Right ventricle myocardium inferior (tissue), 1 donor: ENCODE measurements at regions not wholly inside any gene's neighbourhood (a gene's known extent, or its start where the extent isn't known, plus 50 kb on each side); places are given as distances from the start of the nearest gene placed in this dataset.

Experiments used
- ATAC-seq: fragments of 200-7000 bp; cut with Tn5 transposase; one replicate; pipeline ENCODE4 v1.9.1; 2020; ENCODE audit warnings: mild to moderate bottlenecking, moderate library complexity
- DNase-seq: peaks from one replicate; pipeline ENCODE4 v3.0.0; 2021; ENCODE audit errors: missing footprints
- intact Hi-C: fragments of 100-400 bp; cut with DNase I; formaldehyde crosslinking; loops from one replicate; pipeline ENCODE4 v1.11.0; 2022
- donor health status: DM: no; HTN: yes; CAD: no; lungs with severe emphysema.

GRCh38 chr15:26477044-26477443 lies 295.8 kb downstream of the GABRB3 start:
- DNase-seq (no peak), ATAC-seq (no peak)
- intact Hi-C loops = loop anchor here (10.0 kb wide), 1 partner anchor 62 kb away; no protein-coding TSS in a partner anchor

GRCh38 chr15:26475554-26475953 lies 297.3 kb downstream of the GABRB3 start:
- intact Hi-C loops = loop anchor here (10.0 kb wide), 1 partner anchor 61 kb away; no protein-coding TSS in a partner anchor
- no peak for ATAC-seq
- no peak for DNase-seq

- DNase-seq = no peak
- intact Hi-C loops = loop anchor here (10.0 kb wide), 1 partner anchor 58 kb away; no protein-coding TSS in a partner anchor
- ATAC-seq = no peak
Measured at GRCh38 chr15:26472661-26473060, 300.2 kb downstream of the GABRB3 start.

- intact Hi-C loops = no loop called here
- DNase-seq (no peak), ATAC-seq (peak; percentile 26)
Measured at GRCh38 chr15:26461847-26462608, 310.8 kb downstream of the GABRB3 start.

GRCh38 chr15:26460165-26460564 lies 312.7 kb downstream of the GABRB3 start:
- DNase-seq = no peak
- intact Hi-C loops = no loop called here
- ATAC-seq = peak; percentile 39

- no peak for DNase-seq
- no peak for ATAC-seq
- intact Hi-C loops = no loop called here
Measured at GRCh38 chr15:26455828-26456227, 317.0 kb downstream of the GABRB3 start.

GRCh38 chr15:26453914-26454313 lies 319.0 kb downstream of the GABRB3 start:
- DNase-seq (no peak), ATAC-seq (peak; percentile 8)
- intact Hi-C loops = no loop called here

GRCh38 chr15:26451995-26452394 lies 320.9 kb downstream of the GABRB3 start:
- DNase-seq (no peak), ATAC-seq (no peak)
- intact Hi-C loops = no loop called here

- DNase-seq = no peak
- ATAC-seq = no peak
- intact Hi-C loops = no loop called here
Measured at GRCh38 chr15:26449291-26449690, 323.6 kb downstream of the GABRB3 start.

- DNase-seq (peak; percentile 68), ATAC-seq (peak; percentile 94)
- intact Hi-C loops = no loop called here
Measured at GRCh38 chr15:26443321-26443720, 329.5 kb downstream of the GABRB3 start.

GRCh38 chr15:26442680-26443079 lies 330.2 kb downstream of the GABRB3 start:
- intact Hi-C loops = no loop called here
- ATAC-seq (no peak), DNase-seq (no peak)

- intact Hi-C loops = no loop called here
- DNase-seq (no peak), ATAC-seq (no peak)
Measured at GRCh38 chr15:26439681-26440080, 333.2 kb downstream of the GABRB3 start.

GRCh38 chr15:26438718-26439117 lies 334.1 kb downstream of the GABRB3 start:
- no peak for ATAC-seq
- no peak for DNase-seq
- intact Hi-C loops = no loop called here

GRCh38 chr15:26438316-26438715 lies 334.6 kb downstream of the GABRB3 start:
- intact Hi-C loops = no loop called here
- DNase-seq = no peak
- no peak for ATAC-seq

GRCh38 chr15:26433818-26434217 lies 339.0 kb downstream of the GABRB3 start:
- DNase-seq (no peak), ATAC-seq (peak; percentile 79)
- intact Hi-C loops = no loop called here

GRCh38 chr15:26433060-26433459 lies 339.8 kb downstream of the GABRB3 start:
- DNase-seq (no peak), ATAC-seq (peak; percentile 21)
- intact Hi-C loops = no loop called here

GRCh38 chr15:26421065-26421464 lies 351.8 kb downstream of the GABRB3 start:
- no peak for DNase-seq
- intact Hi-C loops = no loop called here
- ATAC-seq = no peak

- intact Hi-C loops = no loop called here
- ATAC-seq (no peak), DNase-seq (no peak)
Measured at GRCh38 chr15:26395624-26396023, 377.2 kb downstream of the GABRB3 start.

- ATAC-seq = peak; percentile 88
- intact Hi-C loops = no loop called here
Measured at GRCh38 chr15:26394801-26395200, 378.1 kb downstream of the GABRB3 start.

GRCh38 chr15:26392956-26393355 lies 379.9 kb downstream of the GABRB3 start:
- DNase-seq = no peak
- ATAC-seq = peak; percentile 38
- intact Hi-C loops = no loop called here

More at GRCh38 chr15:26394801-26395200, 378.1 kb downstream of the GABRB3 start:
- no peak for DNase-seq
